ENCODE measurements at regions not wholly inside any gene's neighbourhood (a gene's known extent, or its start where the extent isn't known, plus 50 kb on each side); places are given as distances from the start of the nearest gene placed in this dataset.

DNA sequence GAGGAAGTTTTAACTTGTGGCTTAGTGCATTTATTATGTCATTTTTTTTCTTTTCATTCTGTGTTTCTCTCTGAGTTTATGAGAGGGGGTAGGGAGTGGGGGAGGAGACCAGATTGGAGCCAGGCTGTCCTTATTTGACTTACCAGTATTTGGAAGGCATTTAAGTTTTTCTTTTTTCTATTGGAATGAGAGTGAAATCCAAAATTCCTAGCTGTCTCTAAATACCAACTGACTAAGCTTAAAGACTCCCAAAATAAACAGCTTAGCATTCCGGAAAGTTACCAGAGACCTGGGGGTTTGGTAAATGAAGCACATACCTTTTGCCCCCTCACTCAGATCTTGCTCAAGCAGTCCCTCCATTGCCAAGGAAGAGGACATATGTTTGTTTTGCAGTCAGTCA lies 581.9 kb upstream of the BRINP1 start:
- TF ChIP-seq, protein P1, sequence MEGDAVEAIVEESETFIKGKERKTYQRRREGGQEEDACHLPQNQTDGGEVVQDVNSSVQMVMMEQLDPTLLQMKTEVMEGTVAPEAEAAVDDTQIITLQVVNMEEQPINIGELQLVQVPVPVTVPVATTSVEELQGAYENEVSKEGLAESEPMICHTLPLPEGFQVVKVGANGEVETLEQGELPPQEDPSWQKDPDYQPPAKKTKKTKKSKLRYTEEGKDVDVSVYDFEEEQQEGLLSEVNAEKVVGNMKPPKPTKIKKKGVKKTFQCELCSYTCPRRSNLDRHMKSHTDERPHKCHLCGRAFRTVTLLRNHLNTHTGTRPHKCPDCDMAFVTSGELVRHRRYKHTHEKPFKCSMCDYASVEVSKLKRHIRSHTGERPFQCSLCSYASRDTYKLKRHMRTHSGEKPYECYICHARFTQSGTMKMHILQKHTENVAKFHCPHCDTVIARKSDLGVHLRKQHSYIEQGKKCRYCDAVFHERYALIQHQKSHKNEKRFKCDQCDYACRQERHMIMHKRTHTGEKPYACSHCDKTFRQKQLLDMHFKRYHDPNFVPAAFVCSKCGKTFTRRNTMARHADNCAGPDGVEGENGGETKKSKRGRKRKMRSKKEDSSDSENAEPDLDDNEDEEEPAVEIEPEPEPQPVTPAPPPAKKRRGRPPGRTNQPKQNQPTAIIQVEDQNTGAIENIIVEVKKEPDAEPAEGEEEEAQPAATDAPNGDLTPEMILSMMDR (IDR thresholded peaks at IDR 0.05): no peak
- no peak for TF ChIP-seq POLR2A (IDR thresholded peaks at IDR 0.05)
